Small intestine (tissue), 7 donors: ENCODE measurements at regions not wholly inside any gene's neighbourhood (a gene's known extent, or its start where the extent isn't known, plus 50 kb on each side); places are given as distances from the start of the nearest gene placed in this dataset.

Experiments
- DNase-seq, 2 donors: peaks; one replicate each; pipeline versions ENCODE4 v3.0.0 to v3.0.0-alpha.2; 2013
- FAIRE-seq: peaks from 2 replicates; lab custom pipeline; 2012; peaks lifted over from hg19 to GRCh38; lab: Jason Lieb, UNC
- H3K27ac ChIP-seq, 3 donors: one replicate each; pipeline ENCODE4 v1.5.1; 2013; ENCODE audit warnings: low read length in 2 of 3, mild to moderate bottlenecking in 2 of 3, control low read depth in 1 of 3, inconsistent platforms in 1 of 3, low read depth in 1 of 3, moderate library complexity in 1 of 3
- H3K27me3 ChIP-seq, 3 donors: one replicate each; pipeline ENCODE4 v1.6.1; 2013; ENCODE audit warnings: low read length in 3 of 3, inconsistent platforms in 1 of 3; ENCODE audit not compliant: control insufficient read depth in 3 of 3, insufficient read depth in 3 of 3
- H3K36me3 ChIP-seq, 3 donors: one replicate each; pipeline ENCODE4 v1.6.1; 2013; ENCODE audit warnings: low read length in 3 of 3, inconsistent platforms in 1 of 3, low read depth in 1 of 3, mild to moderate bottlenecking in 1 of 3, moderate library complexity in 1 of 3; ENCODE audit not compliant: control insufficient read depth in 3 of 3, insufficient read depth in 2 of 3
- H3K4me1 ChIP-seq, 3 donors: one replicate each; pipeline ENCODE4 v1.6.1; 2013; ENCODE audit warnings: low read length in 2 of 3, inconsistent platforms in 1 of 3, low read depth in 1 of 3, mild to moderate bottlenecking in 1 of 3, moderate library complexity in 1 of 3; ENCODE audit not compliant: control insufficient read depth in 3 of 3, insufficient read depth in 2 of 3
- H3K4me3 ChIP-seq, 3 donors: one replicate each; pipeline ENCODE4 v1.5.1; 2013; ENCODE audit warnings: low read length in 3 of 3, control low read depth in 1 of 3, inconsistent platforms in 1 of 3, low read depth in 1 of 3, mild to moderate bottlenecking in 1 of 3, moderate library complexity in 1 of 3
- H3K9me3 ChIP-seq, 2 donors: one replicate each; pipeline ENCODE4 v1.6.1; 2013; ENCODE audit warnings: low read depth in 1 of 2, low read length in 1 of 2; ENCODE audit not compliant: control insufficient read depth in 2 of 2, insufficient read depth in 1 of 2
- WGBS, 3 donors: extraction: QIAGEN DNeasy Blood & Tissue Kit; methylation state at CpG; one replicate each; pipeline ENCODE4 v1.1.7; 2013; 5-methylcytosine and 5-hydroxymethylcytosine counted together
- donor health status: healthy with polysubstance abuse.
- donor health status: control.
- donor health status: control.
- donor health status: Bipolar disorder and iron deficiency.
- donor health status: healthy.

- no peak overlapping the region for H3K4me3 ChIP-seq
- DNase-seq (no peak), FAIRE-seq (no peak)
- H3K36me3 ChIP-seq, result no peaks in the 10 kb centered on the region
- 82 to 90% (median 85%) methylated on average over 3 of the region's 3 CpGs for whole genome bisulfite sequencing, 3 donors
- H3K27ac ChIP-seq, result no peak overlapping the region
- peaks cover 4 to 26% (median 4%) of the 10 kb centered on the region in 3 donors for H3K4me1 ChIP-seq
- no peaks in the 10 kb centered on the region for H3K9me3 ChIP-seq
- H3K27me3 ChIP-seq, result no peaks in the 10 kb centered on the region
Measured at GRCh38 chr7:24137338-24137737, 146.7 kb upstream of the NPY start.

- Histone ChIP-seq H3K4me3 (no peak overlapping the region), H3K4me1 (peaks cover 4 to 26% (median 4%) of the 10 kb centered on the region in 3 donors), H3K36me3 (no peaks in the 10 kb centered on the region), H3K9me3 (no peaks in the 10 kb centered on the region), H3K27me3 (no peaks in the 10 kb centered on the region), H3K27ac (no peak overlapping the region)
- DNase-seq (no peak), FAIRE-seq (no peak)
Measured at GRCh38 chr7:24138343-24138742, 145.6 kb upstream of the NPY start.

GRCh38 chr7:24140001-24140400 lies 144.0 kb upstream of the NPY start:
- FAIRE-seq, result no peak
- Histone ChIP-seq H3K27me3 (no peaks in the 10 kb centered on the region), H3K4me1 (peaks cover 4 to 15% (median 4%) of the 10 kb centered on the region in 3 donors), H3K27ac (no peak overlapping the region), H3K4me3 (no peak overlapping the region), H3K36me3 (no peaks in the 10 kb centered on the region), H3K9me3 (no peaks in the 10 kb centered on the region)
- peak in 1 of 2 donors; percentile 45 for DNase-seq
- WGBS, 3 donors, result 37 to 46% (median 39%) methylated on average over 4 of the region's 4 CpGs

- H3K36me3 ChIP-seq, result no peaks in the 10 kb centered on the region
- no peaks in the 10 kb centered on the region for H3K9me3 ChIP-seq
- WGBS, 3 donors, result 74 to 84% (median 76%) methylated on average over 15 of the region's 15 CpGs
- H3K4me3 ChIP-seq, result no peak overlapping the region
- peaks cover 0 to 9% (median 0%) of the 10 kb centered on the region in 3 donors for H3K4me1 ChIP-seq
- no peaks in the 10 kb centered on the region for H3K27me3 ChIP-seq
- H3K27ac ChIP-seq, result no peak overlapping the region
- no peak for FAIRE-seq
- DNase-seq, result no peak
Measured at GRCh38 chr7:24141874-24142509, 142.0 kb upstream of the NPY start.

- no peaks in the 10 kb centered on the region for H3K36me3 ChIP-seq
- FAIRE-seq, result no peak
- WGBS, 3 donors, result 85 to 93% (median 86%) methylated on average over 4 of the region's 4 CpGs
- H3K27ac ChIP-seq, result no peak overlapping the region
- H3K4me1 ChIP-seq, result peaks cover 0 to 9% (median 0%) of the 10 kb centered on the region in 3 donors
- H3K4me3 ChIP-seq, result no peak overlapping the region
- H3K27me3 ChIP-seq, result no peaks in the 10 kb centered on the region
- H3K9me3 ChIP-seq, result no peaks in the 10 kb centered on the region
- DNase-seq, result no peak
Measured at GRCh38 chr7:24143547-24143946, 140.4 kb upstream of the NPY start.

- peaks cover 0 to 20% (median 2%) of the 10 kb centered on the region in 3 donors for H3K4me1 ChIP-seq
Measured at GRCh38 chr7:24151944-24152343, 132.0 kb upstream of the NPY start.

GRCh38 chr7:24152356-24152755 lies 131.6 kb upstream of the NPY start:
- FAIRE-seq (no peak), DNase-seq (peak; percentile 72 to 76)
- Histone ChIP-seq H3K4me1 (peaks cover 0 to 20% (median 2%) of the 10 kb centered on the region in 3 donors), H3K27me3 (peaks cover 0 to 3% (median 0%) of the 10 kb centered on the region in 3 donors), H3K4me3 (no peak overlapping the region), H3K9me3 (peaks cover 0 to 3% of the 10 kb centered on the region in 2 donors), H3K27ac (peak overlapping the region in 1 of 3 donors; percentile 71), H3K36me3 (no peaks in the 10 kb centered on the region)
- 3 to 37% (median 13%) methylated on average over 1 of the region's 1 CpG for WGBS, 3 donors

More at GRCh38 chr7:24151944-24152343, 132.0 kb upstream of the NPY start:
- 32 to 55% (median 44%) methylated on average over 1 of the region's 1 CpG for WGBS, 3 donors
- no peak for DNase-seq
- no peak for FAIRE-seq
- Histone ChIP-seq H3K27me3 (peaks cover 0 to 3% (median 0%) of the 10 kb centered on the region in 3 donors), H3K36me3 (no peaks in the 10 kb centered on the region), H3K4me3 (no peak overlapping the region), H3K9me3 (peaks cover 0 to 3% of the 10 kb centered on the region in 2 donors), H3K27ac (peak overlapping the region in 1 of 3 donors; percentile 71)

GRCh38 chr7:24152877-24153472 lies 131.0 kb upstream of the NPY start:
- H3K36me3 ChIP-seq, result no peaks in the 10 kb centered on the region
- 25 to 51% (median 32%) methylated on average over 6 of the region's 6 CpGs for WGBS, 3 donors
- H3K9me3 ChIP-seq, result peaks cover 0 to 3% of the 10 kb centered on the region in 2 donors
- H3K4me1 ChIP-seq, result peaks cover 0 to 20% (median 2%) of the 10 kb centered on the region in 3 donors
- FAIRE-seq (no peak), DNase-seq (peak; percentile 39 to 72)
- no peak overlapping the region for H3K4me3 ChIP-seq
- peaks cover 0 to 3% (median 0%) of the 10 kb centered on the region in 3 donors for H3K27me3 ChIP-seq
- H3K27ac ChIP-seq, result peak overlapping the region in 2 of 3 donors; percentile 32 to 71
